ENCODE measurements at regions not wholly inside any gene's neighbourhood (a gene's known extent, or its start where the extent isn't known, plus 50 kb on each side); places are given as distances from the start of the nearest gene placed in this dataset.
"Not testable (repeated sequence)": the region's sequence is repeated elsewhere in the genome, so short reads cannot be mapped to it uniquely, and the experiment has no call there.

- TF ChIP-seq CTCF (IDR thresholded peaks at IDR 0.05); MXI1 (IDR thresholded peaks at IDR 0.05; ENCODE audit: low read depth, low read length); SIN3A (IDR thresholded peaks at IDR 0.05; ENCODE audit: borderline replicate concordance, low read depth, low read length); EP300 (IDR thresholded peaks at IDR 0.05; ENCODE audit: borderline replicate concordance in 1 of 2, low read depth in 1 of 2, low read length in 1 of 2); RAD21 (IDR thresholded peaks at IDR 0.05; ENCODE audit: low read length); FOSL2 (IDR thresholded peaks at IDR 0.05; ENCODE audit: borderline replicate concordance, low read depth); GATA2 (CRISPR knock-in tag; IDR thresholded peaks at IDR 0.05); RXRA (IDR thresholded peaks at IDR 0.05; ENCODE audit: borderline replicate concordance, low read depth); CHD2 (IDR thresholded peaks at IDR 0.05; ENCODE audit: low read length, partially characterized antibody); FOXJ3 (CRISPR knock-in tag; IDR thresholded peaks at IDR 0.05); REST (IDR thresholded peaks at IDR 0.05; ENCODE audit: low read depth, low read length); TAF1 (IDR thresholded peaks at IDR 0.05; ENCODE audit: borderline replicate concordance, low read depth, low read length); EZH2phosphoT487 (IDR thresholded peaks at IDR 0.05; ENCODE audit: borderline replicate concordance, low read depth): not testable (repeated sequence)
These were observed 135.9 kb upstream of the SETMAR start for GRCh38 chr3:4167230-4167629.
